OCI-LY3 (cell line): ENCODE measurements at regions not wholly inside any gene's neighbourhood (a gene's known extent, or its start where the extent isn't known, plus 50 kb on each side); places are given as distances from the start of the nearest gene placed in this dataset.

Experiments used
- CTCF ChIP-seq: fragments of 200-600, 300-600 bp; sonication (generic); IDR thresholded peaks from 2 replicates; pipeline ENCODE4 v1.5.1; 2014; ENCODE audit warnings: antibody characterized with exemption, low read length, low read depth
- EZH2phosphoT487 ChIP-seq: fragments of 200-600 bp; shearing (Covaris generic); IDR thresholded peaks from 2 replicates; pipeline ENCODE4 v1.6.1; 2018; ENCODE audit warnings: antibody characterized with exemption, mixed run types, low read depth

- TF ChIP-seq CTCF (no peak), EZH2phosphoT487 (no peak)
Measured at GRCh38 chrX:120020305-120020704, 57.2 kb downstream of the RHOXF2B start.
